ENCODE measurements at regions not wholly inside any gene's neighbourhood (a gene's known extent, or its start where the extent isn't known, plus 50 kb on each side); places are given as distances from the start of the nearest gene placed in this dataset.

GRCh38 chr1:37315371-37315846, 159.0 kb upstream of the ZC3H12A start:
- TF ChIP-seq POLR2A (IDR thresholded peaks at IDR 0.05; ENCODE audit: low read length): no peak
- TF ChIP-seq GATA1 (IDR thresholded peaks at IDR 0.05; ENCODE audit: low read depth, low read length): no peak

Measured in erythroblast (primary cell).